AG10803 (cell line): ENCODE measurements at regions not wholly inside any gene's neighbourhood (a gene's known extent, or its start where the extent isn't known, plus 50 kb on each side); places are given as distances from the start of the nearest gene placed in this dataset.

ENCODE experiments used
- DNase-seq: peaks from one replicate; pipeline ENCODE4 v3.0.0; 2010; ENCODE audit warnings: low read depth
- H3K4me3 ChIP-seq: 2 replicates; pipeline ENCODE4 v1.5.1; 2011; ENCODE audit warnings: mild to moderate bottlenecking, low read length, control low read depth
- CTCF ChIP-seq: conservative IDR thresholded peaks from 2 replicates; pipeline ENCODE4 v1.5.1; 2011; ENCODE audit warnings: mild to moderate bottlenecking, low read length, control low read depth, inconsistent platforms

GRCh38 chr10:129134371-129134770 is 332.7 kb upstream of the MGMT start:
- no peak for DNase-seq
- no peak for TF ChIP-seq CTCF
- H3K4me3 ChIP-seq: no peak overlapping the region

- no peak for TF ChIP-seq CTCF
- no peak for DNase-seq
- no peak overlapping the region for H3K4me3 ChIP-seq
Observed at GRCh38 chr10:129135624-129136023, 331.4 kb upstream of the MGMT start.

DNA sequence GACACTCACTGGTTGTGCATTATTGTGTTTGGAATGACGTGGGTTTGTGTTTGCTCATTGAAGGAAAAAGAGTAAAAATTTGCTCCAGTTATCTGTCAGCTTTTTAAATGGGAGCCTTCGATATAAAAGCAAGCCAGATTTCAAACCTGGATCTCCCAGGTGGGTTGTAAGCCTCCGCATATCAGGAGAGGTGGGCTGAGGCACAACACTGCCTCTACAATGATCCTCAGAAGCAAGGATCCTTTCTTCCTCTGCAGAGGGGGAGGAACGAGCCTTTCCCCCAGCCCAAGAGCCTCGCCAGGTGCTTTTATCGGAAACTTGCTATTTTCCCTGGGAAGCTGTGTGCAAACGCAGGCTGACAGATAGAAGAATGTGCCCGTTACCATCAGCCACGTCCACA is 331.0 kb upstream of the MGMT start:
- TF ChIP-seq CTCF: no peak
- DNase-seq: no peak
- H3K4me3 ChIP-seq: no peak overlapping the region

- TF ChIP-seq CTCF: no peak
- no peak overlapping the region for H3K4me3 ChIP-seq
- DNase-seq: no peak
Observed at GRCh38 chr10:129136951-129137350, 330.1 kb upstream of the MGMT start.

- no peak for TF ChIP-seq CTCF
- no peak overlapping the region for H3K4me3 ChIP-seq
Observed at GRCh38 chr10:129140921-129141885, 325.8 kb upstream of the MGMT start.

GRCh38 chr10:129151281-129151680 is 315.8 kb upstream of the MGMT start:
- TF ChIP-seq CTCF: no peak
- no peak for DNase-seq
- H3K4me3 ChIP-seq: no peak overlapping the region

More at GRCh38 chr10:129140921-129141885, 325.8 kb upstream of the MGMT start:
- no peak for DNase-seq

- no peak overlapping the region for H3K4me3 ChIP-seq
- no peak for DNase-seq
- no peak for TF ChIP-seq CTCF
Observed at GRCh38 chr10:129156406-129156805, 310.6 kb upstream of the MGMT start.
